Stomach (tissue), 4 donors: ENCODE measurements at regions not wholly inside any gene's neighbourhood (a gene's known extent, or its start where the extent isn't known, plus 50 kb on each side); places are given as distances from the start of the nearest gene placed in this dataset.

Experiments
- CTCF ChIP-seq, 7 experiments: fragments of 450-650 bp in 4 of 7; fragments of 200-600 bp in 3 of 7; sonication (generic) in 3 of 7; IDR thresholded peaks; one replicate each; pipeline ENCODE4 v1.5.1; 2016 to 2019; ENCODE audit warnings: antibody characterized with exemption in 7 of 7, control low read depth in 2 of 7, mild to moderate bottlenecking in 1 of 7
- EP300 ChIP-seq: sonication (generic); formaldehyde crosslinking; IDR thresholded peaks from one replicate; pipeline ENCODE4 v1.6.1; 2017; ENCODE audit warnings: antibody characterized with exemption
- POLR2A ChIP-seq, 4 donors: fragments of 450-650 bp; IDR thresholded peaks; one replicate each; pipeline ENCODE4 v1.6.1; 2016; ENCODE audit warnings: antibody characterized with exemption in 4 of 4, control low read depth in 2 of 4, mild to moderate bottlenecking in 1 of 4, moderate library complexity in 1 of 4

GRCh38 chr5:159734366-159734765 is 181.9 kb upstream of the ADRA1B start:
- no peak for TF ChIP-seq CTCF (IDR thresholded peaks at IDR 0.05)
- no peak for TF ChIP-seq POLR2A (IDR thresholded peaks at IDR 0.05)
- no peak for TF ChIP-seq EP300
